Choroid plexus epithelial cell (primary cell): ENCODE measurements at regions not wholly inside any gene's neighbourhood (a gene's known extent, or its start where the extent isn't known, plus 50 kb on each side); places are given as distances from the start of the nearest gene placed in this dataset.

Experiments
- DNase-seq: peaks from one replicate; pipeline ENCODE4 v3.0.0-alpha.2; 2010; ENCODE audit warnings: low read depth
- H3K4me3 ChIP-seq: 2 replicates; pipeline ENCODE4 v1.5.1; 2011; ENCODE audit warnings: low read depth, mild to moderate bottlenecking, control low read depth, low read length, moderate library complexity
- CTCF ChIP-seq: conservative IDR thresholded peaks from 2 replicates; pipeline ENCODE4 v1.5.1; 2011; ENCODE audit warnings: low read depth, mild to moderate bottlenecking, control low read depth, inconsistent platforms, low read length, moderate library complexity

GRCh38 chr1:163864207-163864606, 542.5 kb downstream of the NUF2 start:
- no peak for TF ChIP-seq CTCF
- no peak overlapping the region for H3K4me3 ChIP-seq
- DNase-seq: no peak

DNA sequence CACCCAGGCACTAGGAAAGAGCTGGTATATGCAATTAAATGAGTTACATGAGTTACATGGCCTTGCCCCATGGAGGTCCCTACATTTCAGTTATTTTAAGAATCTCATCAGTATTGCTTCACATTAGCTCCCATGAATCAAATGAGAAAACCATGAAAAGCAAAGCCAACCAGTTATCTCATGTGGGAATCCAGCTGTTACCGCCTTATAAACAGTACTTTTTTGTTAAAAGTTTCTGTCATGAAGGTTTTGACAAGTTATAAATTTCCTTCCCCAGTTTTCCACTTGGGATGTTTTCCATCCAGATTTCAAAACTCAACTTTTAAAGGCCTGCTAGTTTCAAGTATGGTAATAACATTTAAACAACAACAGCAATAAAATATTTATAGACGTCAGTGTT, 544.8 kb downstream of the NUF2 start:
- no peak for DNase-seq
- TF ChIP-seq CTCF: no peak
- H3K4me3 ChIP-seq: no peak overlapping the region

DNA sequence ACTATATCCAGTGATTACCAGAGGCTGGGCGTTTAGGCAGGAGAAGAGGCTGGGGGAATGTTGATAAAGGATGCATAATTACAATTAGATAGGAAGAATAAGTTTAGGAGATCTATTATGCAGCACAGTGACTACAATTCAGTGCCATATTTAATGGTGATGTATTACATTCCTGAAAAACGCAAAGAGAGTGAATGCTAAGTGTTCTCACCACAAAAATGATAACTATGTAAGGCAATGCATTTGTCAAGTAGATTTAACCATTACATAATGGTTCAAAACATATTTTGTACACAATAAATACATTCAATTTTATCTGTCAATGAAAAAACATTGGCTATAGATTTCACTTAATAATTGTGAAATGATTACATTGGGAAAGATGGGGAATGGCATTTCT, 548.9 kb downstream of the NUF2 start:
- no peak for TF ChIP-seq CTCF
- peak; percentile 2 for DNase-seq
- no peak overlapping the region for H3K4me3 ChIP-seq

- no peak for DNase-seq
- no peak for TF ChIP-seq CTCF
Observed at GRCh38 chr1:163872067-163872466, 550.3 kb downstream of the NUF2 start.

DNA sequence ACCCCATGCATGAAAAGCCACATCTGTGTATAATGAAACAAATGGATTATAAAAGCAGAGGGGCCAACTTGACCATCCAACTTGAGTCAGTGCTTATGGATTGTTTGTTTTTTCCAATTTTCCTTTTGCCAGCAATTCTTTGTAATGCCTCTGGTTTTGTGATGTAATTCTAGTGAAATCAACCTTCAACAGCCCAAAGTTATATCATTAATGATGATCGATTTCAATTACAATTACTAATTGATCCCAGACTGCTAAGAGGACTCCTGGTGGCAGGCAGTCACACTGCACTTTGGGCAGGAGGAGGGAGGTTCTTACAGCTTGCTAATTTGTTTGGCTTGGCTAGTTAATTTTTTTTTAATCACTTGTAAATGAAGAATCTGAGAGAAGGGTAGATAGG, 552.3 kb downstream of the NUF2 start:
- no peak for DNase-seq
- no peak overlapping the region for H3K4me3 ChIP-seq
- TF ChIP-seq CTCF: peak; percentile 41

More at GRCh38 chr1:163872067-163872466, 550.3 kb downstream of the NUF2 start:
- no peak overlapping the region for H3K4me3 ChIP-seq

- no peak for TF ChIP-seq CTCF
- DNase-seq: no peak
- no peak overlapping the region for H3K4me3 ChIP-seq
Observed at GRCh38 chr1:163875200-163875926, 553.6 kb downstream of the NUF2 start.

DNA sequence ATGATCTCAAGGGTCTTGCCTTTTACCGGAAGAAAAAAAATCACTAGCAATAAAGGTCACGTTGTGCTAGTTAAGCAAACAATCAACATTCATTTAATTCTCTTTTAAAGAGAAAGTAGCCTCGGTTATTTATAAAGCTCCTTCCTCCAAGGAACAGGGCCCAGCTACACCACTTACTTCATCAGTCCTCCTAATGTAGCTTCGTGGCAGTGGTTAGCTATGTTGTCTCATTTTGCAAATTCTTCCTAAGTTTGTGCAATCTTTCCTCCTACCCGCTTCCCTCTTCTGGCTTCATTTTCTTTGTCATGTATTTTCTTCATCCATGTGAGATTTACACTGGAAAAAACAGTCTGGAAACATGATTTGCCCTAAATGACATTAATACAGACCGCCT, 554.2 kb downstream of the NUF2 start:
- peak; percentile 5 for DNase-seq
- TF ChIP-seq CTCF: no peak
- H3K4me3 ChIP-seq: no peak overlapping the region
